Stimulated activated naive CD8-positive, alpha-beta T cell treated with anti-CD3 and anti-CD28 coated beads, Interleukin-15, Interleukin-2, amounts not matched to agents 100 U/mL and 50 U/mL, for 24 hours (primary cell): ENCODE measurements at regions not wholly inside any gene's neighbourhood (a gene's known extent, or its start where the extent isn't known, plus 50 kb on each side); places are given as distances from the start of the nearest gene placed in this dataset.
"Not testable (repeated sequence)": the region's sequence is repeated elsewhere in the genome, so short reads cannot be mapped to it uniquely, and the experiment has no call there.

Experiments used
- ATAC-seq: fragments of 150-1000 bp; cut with Tn5 transposase; one replicate; pipeline ENCODE4 v1.10.0; 2021
- DNase-seq: peaks from one replicate; pipeline ENCODE4 v3.0.0; 2021

DNA sequence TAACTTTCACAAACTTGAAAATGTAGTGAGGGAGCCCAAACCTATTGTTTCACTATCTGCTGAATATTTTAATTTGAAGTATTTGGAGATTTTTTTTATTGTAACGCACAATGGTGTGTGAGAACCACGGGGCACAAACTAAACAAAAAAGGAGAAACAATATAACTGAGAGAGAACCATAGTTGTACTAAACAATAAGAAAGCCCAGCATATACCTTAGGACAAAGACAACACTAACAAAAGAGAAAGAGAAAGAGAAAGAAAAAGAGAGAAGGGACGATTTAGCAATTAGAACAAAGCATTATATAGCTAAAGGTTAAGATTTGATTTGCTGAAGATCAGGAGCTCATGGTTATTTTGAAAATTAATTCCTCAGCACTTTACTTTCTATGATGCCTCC, 906.0 kb upstream of the NXPH2 start:
- DNase-seq: no peak

DNA sequence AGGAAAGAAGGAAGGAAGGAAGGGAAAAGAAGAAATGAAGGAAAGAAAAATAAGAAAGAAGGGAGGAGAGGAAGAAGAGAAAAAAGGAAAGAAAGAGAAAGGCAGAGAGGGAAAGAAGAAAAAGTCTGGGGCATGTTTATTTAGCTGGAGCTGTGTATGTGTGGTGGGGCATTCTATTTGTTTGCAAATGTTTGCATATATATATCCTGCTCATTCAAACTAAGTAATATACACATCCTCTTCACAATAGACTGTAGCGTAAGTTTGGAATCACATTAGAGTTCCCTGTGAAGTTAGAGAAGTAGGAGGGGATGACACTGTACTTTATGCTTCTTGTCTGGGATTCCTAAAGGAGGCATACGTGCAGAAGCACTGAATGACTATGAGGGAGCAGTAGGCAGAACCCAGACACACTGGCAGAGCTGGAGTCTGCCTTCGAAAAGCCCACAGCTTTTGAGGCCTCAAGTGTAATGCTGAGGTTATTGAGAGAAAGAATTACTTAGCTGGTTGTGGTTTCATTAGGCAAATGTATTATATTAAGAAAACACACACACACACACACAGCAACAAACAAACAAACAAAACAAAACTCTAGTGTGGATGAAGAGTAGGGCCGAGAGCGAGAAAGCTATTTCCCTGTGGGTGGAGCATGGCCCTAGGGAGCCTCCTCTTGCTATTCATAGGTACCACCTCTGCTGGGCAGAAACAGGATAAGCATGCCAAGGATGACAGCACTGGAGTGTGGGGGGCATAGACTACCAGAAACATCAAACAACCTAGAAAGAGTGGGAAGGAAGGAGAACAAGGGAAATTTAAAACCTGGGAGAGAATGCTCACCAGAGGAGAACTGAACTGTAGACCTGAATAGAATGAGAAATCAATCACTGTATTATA, 905.1 kb upstream of the NXPH2 start:
- DNase-seq (no peak), ATAC-seq (no peak)

More for the DNA sequence above, 906.0 kb upstream of the NXPH2 start:
- ATAC-seq: no peak

DNA sequence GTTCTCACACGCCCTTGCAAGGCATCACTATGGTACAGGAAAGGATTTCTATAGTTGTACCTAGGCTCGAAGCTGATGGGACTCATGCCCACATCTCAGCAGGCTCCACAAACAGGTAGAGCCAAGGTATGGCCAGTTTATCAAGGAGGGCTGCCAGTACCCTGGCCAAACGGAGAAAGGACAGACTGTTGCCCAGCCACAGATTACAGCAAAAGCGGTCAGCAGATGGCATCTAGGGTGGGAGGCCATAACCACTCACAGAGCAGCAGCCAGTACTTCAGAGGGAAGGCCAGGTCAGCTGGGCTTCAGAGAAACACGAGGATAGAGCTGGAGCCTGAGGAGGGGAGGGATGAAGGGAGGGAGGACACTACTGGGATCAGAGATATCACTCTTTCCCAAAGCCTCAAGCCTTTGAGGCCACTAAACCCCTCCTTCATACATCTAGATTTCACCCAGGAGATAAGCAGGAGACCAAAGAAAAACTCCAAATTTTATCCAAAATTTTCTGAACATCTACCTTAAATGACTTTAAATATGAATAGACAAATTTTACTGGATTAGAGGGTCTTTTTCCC, 904.2 kb upstream of the NXPH2 start:
- DNase-seq (no peak), ATAC-seq (no peak)

DNA sequence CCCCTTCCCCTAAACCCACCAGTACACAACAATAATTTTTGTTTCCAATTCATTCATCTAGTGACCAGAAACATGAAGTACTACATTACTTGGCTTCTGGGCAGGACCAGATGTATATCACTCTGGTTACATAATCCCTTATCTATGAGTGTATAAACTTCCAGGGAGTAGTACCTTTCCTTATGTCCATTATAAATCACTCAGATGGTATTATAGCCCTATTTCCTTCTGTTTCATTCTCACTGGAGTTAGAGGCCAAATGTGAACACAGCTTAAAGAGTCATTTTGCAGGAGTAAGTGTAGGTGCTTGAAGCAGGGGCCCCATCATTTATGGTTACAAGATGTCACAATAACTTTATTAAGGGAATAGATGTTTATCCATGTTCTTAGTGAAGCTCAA, 894.4 kb upstream of the NXPH2 start:
- DNase-seq (no peak), ATAC-seq (no peak)

DNA sequence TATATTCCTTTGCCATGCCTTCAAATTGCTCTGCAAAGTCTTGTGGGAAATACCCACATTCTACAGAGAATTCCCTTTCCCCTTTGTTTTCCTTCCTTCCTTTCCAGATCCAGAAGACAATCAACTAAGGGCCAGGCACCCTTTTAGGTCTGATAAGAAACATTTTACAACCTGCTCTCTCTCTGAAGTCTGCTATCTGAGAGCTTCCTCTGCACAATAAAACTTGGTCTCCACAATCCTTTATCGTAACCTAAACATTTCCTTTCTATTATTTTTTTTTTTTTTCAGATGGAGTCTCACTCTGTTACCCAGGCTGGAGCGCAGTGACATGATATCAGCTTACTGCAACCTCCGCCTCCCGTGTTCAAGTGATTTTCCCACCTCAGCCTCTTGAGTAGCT, 893.3 kb upstream of the NXPH2 start:
- not testable (repeated sequence) for DNase-seq, ATAC-seq

DNA sequence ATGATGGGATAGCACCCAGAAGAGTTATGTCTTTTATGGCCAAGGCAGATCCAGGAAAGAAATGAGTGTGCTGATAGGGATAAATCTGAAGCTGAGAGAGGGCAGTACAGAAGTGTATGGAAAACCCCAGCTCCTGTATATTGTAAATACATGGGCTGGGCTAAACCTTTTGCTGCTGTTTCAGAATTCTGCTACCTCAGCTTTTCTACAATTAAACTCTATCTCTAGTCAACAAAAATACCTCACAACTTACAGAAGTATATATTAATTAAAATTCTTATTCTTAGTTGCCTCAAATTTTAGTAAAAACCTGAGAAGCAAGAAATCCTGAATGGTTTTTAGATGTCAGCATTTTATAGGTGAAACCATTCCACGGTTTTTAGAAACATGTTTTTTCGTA, 889.5 kb upstream of the NXPH2 start:
- no peak for ATAC-seq
- DNase-seq: no peak

DNA sequence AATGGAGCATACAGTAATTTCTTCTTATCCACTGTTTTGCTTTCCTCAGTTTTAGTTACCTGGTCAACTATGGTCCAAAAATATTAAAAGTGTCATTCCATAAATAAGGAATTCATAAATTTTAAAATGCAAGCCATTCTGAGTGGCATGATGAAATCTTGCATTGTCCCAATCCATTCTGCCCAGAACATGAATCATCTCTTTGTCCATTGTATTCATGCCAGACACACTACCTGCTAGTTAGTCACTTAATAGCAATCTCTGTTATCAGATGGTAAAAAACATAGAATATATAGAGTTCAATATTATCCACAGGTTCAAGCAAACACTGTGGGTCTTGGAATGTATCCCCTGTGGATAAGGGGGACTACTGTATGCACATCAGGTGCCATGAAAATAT, 872.2 kb upstream of the NXPH2 start:
- ATAC-seq (no peak), DNase-seq (no peak)

DNA sequence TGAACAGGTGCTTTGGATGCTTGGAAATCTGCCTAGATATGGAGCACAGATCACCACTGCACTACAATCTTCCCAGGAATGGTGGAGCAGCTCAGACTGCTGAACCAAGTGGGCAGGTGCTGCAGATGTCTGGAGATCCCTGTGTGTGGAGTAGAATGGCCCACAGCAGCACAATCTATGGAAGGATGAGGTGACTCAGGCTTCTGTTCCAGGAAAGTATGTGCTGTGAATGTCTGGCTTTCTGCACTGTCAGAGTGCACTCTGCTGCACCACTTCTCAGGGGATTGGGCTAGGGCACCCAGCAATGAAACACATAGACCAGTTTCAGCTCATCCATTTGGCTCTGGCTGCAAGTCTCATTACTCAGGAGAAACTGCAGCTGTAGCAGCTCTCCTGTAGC, 865.4 kb upstream of the NXPH2 start:
- DNase-seq (no peak), ATAC-seq (no peak)

DNA sequence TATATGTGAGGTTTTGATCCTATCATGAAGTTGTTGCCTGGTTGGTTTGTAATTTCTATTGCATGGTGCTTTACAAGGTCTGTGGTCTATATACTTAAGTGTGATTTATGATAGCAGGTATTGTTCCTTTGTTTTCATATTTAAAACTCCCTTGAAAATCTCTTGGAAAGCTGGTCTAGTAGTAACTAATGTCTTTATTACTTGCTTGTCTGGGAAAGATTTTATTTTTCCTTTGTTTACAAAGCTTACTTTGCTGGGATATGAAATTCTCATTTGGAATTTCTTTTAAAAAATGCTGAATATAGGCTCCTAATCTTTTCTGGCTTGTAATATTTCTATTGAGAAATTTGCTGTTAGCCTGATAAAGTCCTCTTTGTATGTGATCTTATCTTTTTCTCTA, 862.9 kb upstream of the NXPH2 start:
- DNase-seq (no peak), ATAC-seq (no peak)

DNA sequence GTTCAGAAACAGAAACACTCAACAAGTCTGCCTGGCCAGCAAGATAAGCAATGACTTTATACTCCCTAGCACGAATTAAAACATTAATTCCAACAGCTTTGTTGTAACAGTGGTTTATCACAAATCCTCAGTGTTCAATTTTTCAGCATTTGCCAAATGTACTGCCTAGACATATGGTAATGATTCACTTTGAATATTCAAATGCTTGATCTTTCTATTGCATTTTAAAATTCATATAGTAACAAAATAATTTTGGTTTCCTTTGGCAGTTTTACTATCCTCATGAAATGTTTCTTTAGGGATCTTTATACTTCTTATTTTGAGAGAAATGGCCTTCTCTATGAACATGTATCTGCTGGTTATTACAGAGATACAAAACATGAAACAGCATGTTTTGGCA, 851.8 kb upstream of the NXPH2 start:
- DNase-seq (no peak), ATAC-seq (no peak)

DNA sequence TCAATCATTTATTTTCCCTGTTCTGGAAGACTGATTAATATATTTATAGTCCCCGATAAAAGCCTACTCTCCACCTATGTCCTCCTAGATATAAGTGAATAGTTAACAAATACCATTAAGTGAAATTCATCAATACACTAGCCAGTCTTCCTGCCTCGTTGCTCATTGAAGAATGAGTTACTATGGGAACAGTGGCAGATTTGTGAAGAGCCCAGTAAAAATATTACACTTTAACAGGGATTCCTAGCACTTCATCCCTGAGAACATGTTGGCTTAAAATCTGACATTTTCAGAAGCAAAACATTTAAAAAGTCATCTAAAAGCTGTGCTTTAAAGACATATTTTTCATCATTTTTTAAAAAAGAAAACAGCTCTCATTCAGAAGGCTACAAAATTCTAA, 848.7 kb upstream of the NXPH2 start:
- DNase-seq (no peak), ATAC-seq (no peak)

DNA sequence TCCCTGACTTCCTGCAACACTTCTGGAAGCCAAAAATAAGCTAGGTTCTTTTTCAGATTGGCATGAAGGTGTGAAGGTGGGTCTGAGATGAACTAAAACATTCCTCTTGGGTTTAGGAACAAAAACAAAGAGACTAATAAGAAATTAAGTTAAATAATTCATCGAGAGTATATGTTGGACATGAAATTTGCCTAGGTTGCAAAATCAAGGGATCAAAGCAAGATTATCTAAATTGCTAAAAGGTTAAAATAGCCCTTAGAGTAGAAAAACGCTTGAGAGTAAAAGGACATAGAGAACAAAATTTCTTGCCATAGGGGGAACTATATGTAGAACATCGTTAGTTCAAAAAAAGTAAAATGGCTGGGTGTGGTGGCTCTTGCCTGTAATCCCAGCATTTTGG, 845.9 kb upstream of the NXPH2 start:
- DNase-seq (no peak), ATAC-seq (no peak)

DNA sequence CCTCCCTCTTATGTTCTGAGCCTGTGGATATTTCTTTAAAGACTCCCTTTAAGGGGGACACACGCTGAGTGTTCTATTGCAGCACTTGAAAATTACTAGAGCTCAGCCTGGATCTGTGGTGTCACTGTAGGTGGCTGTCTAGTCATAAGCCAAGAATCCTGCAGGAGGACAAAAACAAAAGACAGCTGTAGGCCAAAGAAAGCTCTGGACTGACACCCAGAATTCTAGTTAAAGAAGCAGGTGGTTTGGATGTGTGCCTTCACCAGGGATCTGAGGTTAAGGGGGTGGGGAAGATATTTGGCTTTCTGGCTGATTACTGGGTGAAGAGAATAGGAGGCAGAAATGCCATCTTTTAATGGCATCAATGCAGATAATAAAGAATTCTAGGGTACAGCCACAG, 842.5 kb upstream of the NXPH2 start:
- ATAC-seq: no peak
- DNase-seq: no peak

DNA sequence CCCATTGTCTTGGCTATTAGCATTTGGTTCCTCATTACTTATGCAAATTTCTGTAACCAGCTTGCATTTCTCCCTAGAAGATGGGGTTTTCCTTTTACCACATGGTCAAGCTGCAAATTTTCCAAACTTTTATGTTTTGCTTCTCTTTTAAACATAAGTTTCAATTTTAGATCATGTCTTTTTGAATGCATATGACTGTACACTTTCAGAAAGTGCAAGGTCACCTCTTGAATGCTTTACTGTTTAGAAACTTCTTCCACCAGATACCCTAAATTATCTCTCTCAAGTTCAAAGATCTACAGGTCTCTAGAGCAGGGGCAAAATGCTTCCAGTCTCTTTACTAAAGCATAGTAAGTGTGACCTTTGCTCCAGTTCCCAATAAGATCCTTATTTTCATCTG, 837.6 kb upstream of the NXPH2 start:
- ATAC-seq (no peak), DNase-seq (no peak)

DNA sequence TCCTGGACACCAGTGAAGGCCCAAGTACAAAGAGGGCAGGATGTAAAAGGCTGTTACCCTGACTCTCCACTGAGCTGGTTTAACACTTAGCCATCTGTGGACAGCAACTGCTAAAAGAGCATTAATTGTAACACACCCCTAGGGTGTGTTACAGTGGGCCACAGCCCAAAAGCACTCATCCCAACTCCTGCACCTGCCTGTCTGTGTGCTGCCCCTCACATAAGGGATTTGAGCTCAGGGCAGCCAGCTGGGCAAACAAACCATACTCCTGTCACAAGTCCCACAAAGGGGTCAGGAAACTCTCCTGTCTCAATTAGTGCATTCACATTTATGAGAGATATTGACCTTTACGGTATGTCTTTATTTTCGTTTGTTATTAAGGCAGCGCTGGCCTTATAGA, 833.1 kb upstream of the NXPH2 start:
- DNase-seq (no peak), ATAC-seq (no peak)

DNA sequence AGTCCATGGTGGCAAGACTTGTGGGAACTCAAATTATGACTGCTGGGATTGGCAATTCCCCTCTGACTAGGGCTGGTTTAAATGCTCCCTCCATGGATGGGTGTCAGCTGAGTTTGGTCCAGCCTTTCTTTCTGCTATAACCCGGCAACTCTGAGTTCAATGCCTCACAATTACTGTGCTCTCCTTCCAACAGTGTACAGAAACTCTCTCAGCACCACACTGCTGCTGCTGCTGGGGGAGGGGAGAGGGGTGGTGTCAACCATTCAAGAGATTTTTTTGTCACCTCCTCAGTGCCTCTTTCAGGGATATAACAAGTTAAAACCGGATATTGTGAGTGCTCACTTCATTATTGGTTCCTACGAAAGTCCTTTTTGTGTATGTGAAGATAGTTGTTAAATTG, 830.3 kb upstream of the NXPH2 start:
- ATAC-seq: no peak
- no peak for DNase-seq

DNA sequence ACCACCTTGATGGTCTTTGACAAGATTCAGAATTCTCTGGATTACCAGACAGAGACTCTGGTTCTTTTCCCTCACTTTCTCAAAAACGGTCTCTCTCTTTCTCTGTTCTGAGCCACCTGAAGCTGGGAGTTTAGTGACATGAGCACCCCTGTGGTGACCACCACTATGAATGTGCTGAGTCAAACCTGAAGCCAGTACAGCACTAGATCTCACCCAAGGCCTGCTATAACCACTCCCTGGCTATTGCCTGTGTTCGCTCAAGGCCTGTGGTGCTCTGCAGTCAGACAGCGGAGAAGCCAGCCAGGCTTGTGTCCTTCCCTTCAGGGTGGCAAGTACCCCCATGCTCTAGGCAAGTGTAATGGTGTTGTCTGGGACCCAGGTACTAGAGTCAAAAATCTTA, 828.9 kb upstream of the NXPH2 start:
- no peak for ATAC-seq

DNA sequence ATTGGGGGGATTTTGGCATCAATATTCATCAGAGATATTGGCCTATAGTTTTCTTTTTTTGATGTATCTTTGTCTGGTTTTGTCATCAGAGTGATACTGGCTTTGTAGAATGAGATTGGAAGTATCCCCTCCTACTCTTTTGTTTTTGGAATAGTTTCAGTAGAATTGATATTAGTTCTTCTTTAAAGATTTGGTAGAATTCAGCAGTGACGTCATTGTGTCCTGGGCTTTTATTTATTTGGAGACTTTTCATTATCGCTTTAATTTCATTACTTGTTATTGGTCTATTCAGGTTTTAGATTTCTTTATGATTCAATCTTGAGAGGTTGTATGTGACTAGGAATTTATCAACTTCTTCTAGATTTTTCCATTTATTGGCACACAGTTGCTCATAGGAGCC, 825.5 kb upstream of the NXPH2 start:
- ATAC-seq (no peak), DNase-seq (no peak)

More for the DNA sequence above, 828.9 kb upstream of the NXPH2 start:
- no peak for DNase-seq

DNA sequence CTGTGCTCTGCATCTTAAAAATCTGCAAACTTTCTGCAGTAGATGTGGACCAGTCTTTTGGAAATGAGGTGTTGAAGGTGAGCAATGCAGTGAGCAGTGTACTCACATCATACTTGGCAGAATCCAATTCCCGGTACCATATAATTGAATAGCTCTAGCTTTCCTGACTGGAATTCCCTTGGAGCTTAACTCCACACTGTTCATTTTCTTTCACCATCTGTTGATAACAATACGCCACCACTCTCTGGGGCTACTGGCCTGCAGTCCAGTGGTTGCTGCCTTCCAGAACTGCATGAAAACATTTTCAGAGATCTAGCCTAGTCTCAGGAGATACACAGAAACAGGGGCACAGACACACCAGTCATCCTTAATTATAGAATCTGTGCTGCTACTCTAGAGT, 820.0 kb upstream of the NXPH2 start:
- ATAC-seq: no peak
- no peak for DNase-seq

DNA sequence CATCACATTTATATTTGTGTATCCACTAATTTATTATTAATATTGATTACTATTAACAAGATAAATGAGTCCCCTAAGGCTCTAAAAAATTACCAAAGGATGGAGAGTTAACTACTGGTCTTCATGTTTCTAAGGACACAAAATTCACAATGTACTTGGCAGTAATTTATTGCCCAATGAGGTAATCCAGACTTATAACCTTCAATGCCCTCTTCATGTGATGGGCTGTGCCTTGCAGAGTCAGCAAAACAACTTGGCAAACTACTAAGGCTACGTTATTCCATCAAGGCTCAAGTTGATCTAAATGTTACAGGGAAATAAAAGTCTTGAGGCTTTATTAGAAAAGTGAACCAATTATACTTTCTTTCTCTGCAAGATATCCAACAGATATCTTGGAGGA, 804.9 kb upstream of the NXPH2 start:
- DNase-seq (no peak), ATAC-seq (no peak)

DNA sequence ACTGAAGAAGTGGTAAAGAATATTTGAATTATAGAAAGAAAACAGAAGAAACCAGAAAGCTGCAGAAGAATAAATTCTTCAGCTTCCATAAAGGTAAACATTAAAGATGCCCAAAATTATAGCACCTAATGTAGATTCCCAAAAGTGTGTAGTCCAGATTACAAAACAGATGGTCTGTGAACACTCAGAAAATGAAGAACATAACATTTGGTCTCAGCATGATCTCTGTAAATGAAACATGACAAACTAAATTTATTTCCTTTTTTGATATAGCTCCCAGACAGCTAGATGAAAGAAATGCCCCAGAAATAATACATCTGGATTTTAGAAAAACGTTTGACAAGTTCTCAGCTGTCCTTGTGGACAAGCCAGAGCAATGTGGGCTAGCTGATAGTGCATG, 794.2 kb upstream of the NXPH2 start:
- DNase-seq: no peak
- no peak for ATAC-seq

DNA sequence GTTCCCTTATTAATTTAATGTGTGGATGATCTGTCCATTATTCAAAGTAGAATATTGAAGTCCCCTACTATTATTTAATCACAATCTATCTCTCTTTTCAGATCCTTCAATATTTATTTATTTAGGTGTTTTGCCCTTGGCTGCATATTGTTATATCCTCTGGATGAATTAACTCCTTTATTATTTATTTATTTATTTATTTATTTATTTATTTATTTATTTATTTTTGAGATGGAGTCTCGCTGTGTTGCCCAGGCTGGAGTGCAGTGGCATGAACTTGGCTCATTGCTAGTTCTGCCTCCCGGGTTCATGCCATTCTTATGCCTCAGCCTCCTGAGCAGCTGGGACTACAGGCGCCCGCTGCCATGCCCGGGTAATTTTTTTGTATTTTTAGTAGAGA, 776.6 kb upstream of the NXPH2 start:
- DNase-seq (no peak), ATAC-seq (no peak)

DNA sequence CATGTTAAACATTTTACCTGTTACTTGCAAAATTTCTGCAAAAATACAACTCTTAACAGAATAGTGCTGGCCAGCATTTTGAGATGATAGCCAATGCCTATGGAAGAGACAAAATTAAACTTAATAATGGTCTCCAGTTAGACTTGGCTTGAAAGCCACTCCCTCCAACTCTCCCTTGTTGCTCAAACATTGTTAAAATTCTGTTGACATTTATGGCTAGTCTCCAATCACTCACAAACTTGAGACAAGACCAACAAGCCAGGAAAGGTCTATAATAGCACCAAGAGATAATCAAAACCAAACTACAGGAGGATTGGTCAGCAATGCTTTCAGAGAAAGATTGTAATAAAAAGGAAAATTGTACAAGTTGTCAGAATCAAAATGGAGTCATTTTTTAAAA, 770.7 kb upstream of the NXPH2 start:
- no peak for DNase-seq

DNA sequence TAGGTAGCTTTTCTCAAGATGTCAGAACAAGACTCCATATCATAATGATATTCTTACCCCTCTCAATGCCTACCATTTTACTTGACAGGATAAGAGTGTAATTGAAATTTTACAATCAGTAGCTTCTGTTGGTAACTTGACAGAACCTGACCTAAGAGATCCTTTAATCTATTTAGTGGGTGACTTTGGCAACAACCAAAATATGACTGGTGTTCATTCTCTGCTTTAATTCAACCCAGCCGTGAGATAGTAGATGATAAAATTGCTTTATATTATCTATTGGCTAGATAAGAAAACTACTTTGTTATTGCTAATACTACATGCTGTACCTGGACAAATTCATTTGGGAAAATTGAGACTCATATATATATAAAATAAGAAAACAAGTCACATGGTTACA, 770.2 kb upstream of the NXPH2 start:
- DNase-seq: no peak
- no peak for ATAC-seq

More for the DNA sequence above, 770.7 kb upstream of the NXPH2 start:
- no peak for ATAC-seq
